ENCODE measurements at regions not wholly inside any gene's neighbourhood (a gene's known extent, or its start where the extent isn't known, plus 50 kb on each side); places are given as distances from the start of the nearest gene placed in this dataset.
A peak's percentile ranks its signal among the peaks of the same experiment; 100 is the strongest.
"Not testable (repeated sequence)": the region's sequence is repeated elsewhere in the genome, so short reads cannot be mapped to it uniquely, and the experiment has no call there.

GRCh38 chr4:184335520-184335919, 117.8 kb upstream of the ENPP6 start:
- H3K27ac ChIP-seq: no peak overlapping the region
- TF ChIP-seq, protein P1, sequence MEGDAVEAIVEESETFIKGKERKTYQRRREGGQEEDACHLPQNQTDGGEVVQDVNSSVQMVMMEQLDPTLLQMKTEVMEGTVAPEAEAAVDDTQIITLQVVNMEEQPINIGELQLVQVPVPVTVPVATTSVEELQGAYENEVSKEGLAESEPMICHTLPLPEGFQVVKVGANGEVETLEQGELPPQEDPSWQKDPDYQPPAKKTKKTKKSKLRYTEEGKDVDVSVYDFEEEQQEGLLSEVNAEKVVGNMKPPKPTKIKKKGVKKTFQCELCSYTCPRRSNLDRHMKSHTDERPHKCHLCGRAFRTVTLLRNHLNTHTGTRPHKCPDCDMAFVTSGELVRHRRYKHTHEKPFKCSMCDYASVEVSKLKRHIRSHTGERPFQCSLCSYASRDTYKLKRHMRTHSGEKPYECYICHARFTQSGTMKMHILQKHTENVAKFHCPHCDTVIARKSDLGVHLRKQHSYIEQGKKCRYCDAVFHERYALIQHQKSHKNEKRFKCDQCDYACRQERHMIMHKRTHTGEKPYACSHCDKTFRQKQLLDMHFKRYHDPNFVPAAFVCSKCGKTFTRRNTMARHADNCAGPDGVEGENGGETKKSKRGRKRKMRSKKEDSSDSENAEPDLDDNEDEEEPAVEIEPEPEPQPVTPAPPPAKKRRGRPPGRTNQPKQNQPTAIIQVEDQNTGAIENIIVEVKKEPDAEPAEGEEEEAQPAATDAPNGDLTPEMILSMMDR (IDR thresholded peaks at IDR 0.05): no peak
- TF ChIP-seq POLR2AphosphoS5 (IDR thresholded peaks at IDR 0.05) (no peak), POLR2A (IDR thresholded peaks at IDR 0.05) (no peak)
- intact Hi-C loops (cut with DNase I): no loop called here
- no peak overlapping the region for H3K4me3 ChIP-seq
- H3K4me1 ChIP-seq (replicated peaks): no peaks in the 10 kb centered on the region
- 0% methylated on average over 1 of the region's 1 CpG for WGBS
- H3K36me3 ChIP-seq: no peaks in the 10 kb centered on the region
- no peak for DNase-seq (ENCODE audit: low spot score)
- H3K27me3 ChIP-seq (replicated peaks; ENCODE audit: insufficient read depth): no peaks in the 10 kb centered on the region
- no peaks in the 10 kb centered on the region for H3K9me3 ChIP-seq

DNA sequence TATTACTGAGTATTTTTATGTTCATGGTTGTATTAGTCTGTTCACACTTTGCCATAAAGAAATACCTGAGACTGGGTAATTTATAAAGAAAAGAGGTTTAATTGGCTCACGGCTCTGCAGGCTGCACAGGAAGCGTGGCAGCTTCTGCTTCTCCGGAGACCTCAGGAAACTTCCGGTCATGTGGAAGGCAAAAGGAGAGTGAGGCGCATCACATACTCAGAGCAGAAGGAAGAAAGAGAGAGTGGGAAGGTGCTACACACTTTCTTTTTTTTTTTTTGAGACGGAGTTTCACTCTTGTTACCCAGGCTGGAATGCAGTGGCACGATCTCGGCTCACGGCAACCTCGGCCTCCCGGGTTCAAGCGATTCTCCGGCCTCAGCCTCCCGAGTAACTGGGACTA, 115.8 kb upstream of the ENPP6 start:
- not testable (repeated sequence) for H3K27ac ChIP-seq; H3K27me3 ChIP-seq (replicated peaks; ENCODE audit: insufficient read depth); H3K4me3 ChIP-seq; H3K9me3 ChIP-seq; DNase-seq (ENCODE audit: low spot score); H3K36me3 ChIP-seq
- WGBS: 92% methylated on average over 14 of the region's 14 CpGs
- intact Hi-C loops (cut with DNase I): loop anchor here (5.0 kb wide), 1 partner anchor 46 kb away; no protein-coding TSS in a partner anchor
- H3K4me1 ChIP-seq (replicated peaks): peaks cover 12% of the 10 kb centered on the region

DNA sequence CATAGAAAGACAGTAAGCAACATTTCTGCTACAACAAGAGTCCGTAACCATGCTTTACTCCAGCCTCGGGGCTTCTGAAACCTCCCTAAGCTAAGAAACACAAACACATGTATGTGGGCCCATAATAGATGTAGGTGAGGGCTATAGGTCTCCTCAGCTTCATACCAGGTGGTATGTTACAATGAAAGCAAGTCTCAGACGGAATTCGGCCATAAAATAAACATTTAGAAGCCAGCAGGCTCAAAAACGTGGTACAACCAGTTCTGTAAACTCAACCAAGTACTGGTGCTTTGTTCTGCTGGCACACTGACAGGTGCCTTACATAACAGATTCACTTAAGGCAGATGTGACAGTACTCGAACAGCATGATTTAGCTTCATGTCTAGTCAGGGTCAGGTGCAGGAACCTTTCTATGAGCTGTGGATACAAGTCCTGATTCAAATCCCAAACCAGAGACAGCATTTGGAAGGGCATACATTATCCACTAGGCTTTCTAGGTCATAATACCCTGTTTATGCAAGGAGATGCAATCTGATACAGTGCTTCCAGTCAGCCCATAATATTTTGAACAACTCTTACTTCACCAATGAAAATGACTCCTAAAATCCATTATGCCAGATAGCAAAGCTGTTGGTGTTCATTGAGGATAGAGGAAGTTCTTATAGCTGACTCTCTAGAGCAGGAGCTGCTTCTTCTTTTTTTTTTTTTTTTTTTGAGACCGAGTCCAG, 113.8 kb upstream of the ENPP6 start:
- Histone ChIP-seq H3K27ac (peak overlapping the region; percentile 77 to 79), H3K4me1 (replicated peaks) (peaks cover 12% of the 10 kb centered on the region), H3K9me3 (no peaks in the 10 kb centered on the region), H3K36me3 (no peaks in the 10 kb centered on the region), H3K27me3 (replicated peaks; ENCODE audit: insufficient read depth) (no peaks in the 10 kb centered on the region), H3K4me3 (no peak overlapping the region)
- intact Hi-C loops (cut with DNase I): loop anchor here (5.0 kb wide), 1 partner anchor 44 kb away; no protein-coding TSS in a partner anchor
- WGBS: 14% methylated on average over 7 of the region's 7 CpGs
- peak; percentile 96 for DNase-seq (ENCODE audit: low spot score)
- TF ChIP-seq POLR2A (IDR thresholded peaks at IDR 0.05) (no peak), POLR2AphosphoS5 (IDR thresholded peaks at IDR 0.05) (peak; percentile 91)

- intact Hi-C loops (cut with DNase I): loop anchor here (5.0 kb wide), 1 partner anchor 43 kb away; no protein-coding TSS in a partner anchor
- not testable (repeated sequence) for DNase-seq (ENCODE audit: low spot score); H3K36me3 ChIP-seq; H3K27me3 ChIP-seq (replicated peaks; ENCODE audit: insufficient read depth); H3K4me3 ChIP-seq; H3K9me3 ChIP-seq
- Histone ChIP-seq H3K4me1 (replicated peaks) (peaks cover 12% of the 10 kb centered on the region), H3K27ac (peak overlapping the region; percentile 77 to 79)
- WGBS: 64% methylated on average over 5 of the region's 5 CpGs
Observed at GRCh38 chr4:184330517-184331094, 112.9 kb upstream of the ENPP6 start.

DNA sequence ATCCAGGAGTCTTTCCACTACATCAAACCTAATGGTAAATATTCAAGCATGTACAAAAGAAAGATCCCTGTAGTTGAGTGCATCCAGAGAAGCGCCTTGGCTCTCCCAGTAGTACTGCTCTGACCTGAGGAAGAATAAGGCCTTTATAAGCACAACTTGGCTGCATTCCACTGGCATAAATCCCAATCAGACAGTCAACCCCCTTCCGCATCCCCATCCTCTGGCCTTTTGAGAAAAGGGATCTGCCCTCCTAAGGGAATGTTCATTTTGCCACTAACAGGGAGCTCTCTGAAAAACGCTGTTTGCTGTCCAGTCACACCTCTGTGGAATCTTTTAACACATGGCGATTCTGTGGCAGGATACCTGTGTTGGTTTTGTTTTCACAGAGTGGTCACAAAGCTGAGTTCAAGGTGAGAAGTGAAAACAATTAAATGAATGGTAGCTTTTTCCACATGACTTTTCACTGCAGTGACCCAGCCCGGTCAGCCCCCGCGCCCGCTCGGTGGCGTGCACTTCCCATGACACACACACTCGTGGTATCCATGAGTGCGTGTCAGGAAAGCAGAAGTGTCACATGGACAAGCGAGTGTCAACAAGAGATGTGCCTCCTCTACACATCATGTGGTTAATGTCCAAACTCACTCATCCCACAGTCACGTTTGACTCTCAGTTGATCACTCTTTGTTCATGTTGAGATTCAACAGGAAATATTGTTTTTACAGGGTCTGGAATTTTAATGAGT, 112.2 kb upstream of the ENPP6 start:
- DNase-seq (ENCODE audit: low spot score): peak; percentile 42
- intact Hi-C loops (cut with DNase I): loop anchor here (5.0 kb wide), 1 partner anchor 43 kb away; no protein-coding TSS in a partner anchor
- peaks cover 12% of the 10 kb centered on the region for H3K4me1 ChIP-seq (replicated peaks)
- TF ChIP-seq POLR2AphosphoS5 (IDR thresholded peaks at IDR 0.05) (no peak), POLR2A (IDR thresholded peaks at IDR 0.05) (no peak)
- TF ChIP-seq, protein P1 (IDR thresholded peaks at IDR 0.05): no peak
- H3K27me3 ChIP-seq (replicated peaks; ENCODE audit: insufficient read depth): no peaks in the 10 kb centered on the region
- peak overlapping the region; percentile 77 to 79 for H3K27ac ChIP-seq
- H3K36me3 ChIP-seq: no peaks in the 10 kb centered on the region
- 61% methylated on average over 14 of the region's 14 CpGs for WGBS
- H3K4me3 ChIP-seq: no peak overlapping the region
- H3K9me3 ChIP-seq: no peaks in the 10 kb centered on the region

GRCh38 chr4:184329235-184329634, 111.6 kb upstream of the ENPP6 start:
- peak; percentile 66 for DNase-seq (ENCODE audit: low spot score)
- no peak for TF ChIP-seq POLR2A (IDR thresholded peaks at IDR 0.05)
- TF ChIP-seq, protein P1 (IDR thresholded peaks at IDR 0.05): no peak
- peak; percentile 62 for TF ChIP-seq POLR2AphosphoS5 (IDR thresholded peaks at IDR 0.05)
- no peak overlapping the region for H3K4me3 ChIP-seq
- H3K9me3 ChIP-seq: no peaks in the 10 kb centered on the region
- H3K27me3 ChIP-seq (replicated peaks; ENCODE audit: insufficient read depth): no peaks in the 10 kb centered on the region
- 53% methylated on average over 9 of the region's 9 CpGs for WGBS
- peaks cover 12% of the 10 kb centered on the region for H3K4me1 ChIP-seq (replicated peaks)
- intact Hi-C loops (cut with DNase I): no loop called here
- H3K36me3 ChIP-seq: no peaks in the 10 kb centered on the region
- peak overlapping the region; percentile 77 to 79 for H3K27ac ChIP-seq
